Keratinocyte (primary cell): ENCODE measurements at regions not wholly inside any gene's neighbourhood (a gene's known extent, or its start where the extent isn't known, plus 50 kb on each side); places are given as distances from the start of the nearest gene placed in this dataset.

Source experiments
- DNase-seq: peaks from one replicate; pipeline ENCODE4 v3.0.0-alpha.2; 2011; ENCODE audit warnings: low read depth, missing footprints, low spot score
- FAIRE-seq: peaks from 2 replicates; lab custom pipeline; 2011; peaks lifted over from hg19 to GRCh38; lab: Jason Lieb, UNC
- H2AFZ ChIP-seq: 2 replicates; pipeline ENCODE4 v1.6.0; 2012; ENCODE audit warnings: low read length, control low read depth, inconsistent platforms; ENCODE audit not compliant: control insufficient read depth
- H3K27ac ChIP-seq: 2 replicates; pipeline ENCODE4 v1.5.1; 2011; ENCODE audit warnings: low read length; ENCODE audit not compliant: control insufficient read depth, insufficient read depth
- H3K27me3 ChIP-seq: 3 replicates; pipeline ENCODE4 v1.6.0; 2011; ENCODE audit warnings: low read length; ENCODE audit not compliant: control insufficient read depth, insufficient read depth; ENCODE audit errors: extremely low read depth
- H3K36me3 ChIP-seq, 2 experiments: 2 replicates in 1 of 2; 3 replicates in 1 of 2; pipeline ENCODE4 v1.5.1; 2011; ENCODE audit warnings: low read length in 2 of 2, mild to moderate bottlenecking in 1 of 2; ENCODE audit not compliant: control insufficient read depth in 2 of 2, insufficient read depth in 2 of 2; ENCODE audit errors: extremely low read depth in 1 of 2
- H3K4me1 ChIP-seq: 3 replicates; pipeline ENCODE4 v1.5.1; 2011; ENCODE audit warnings: low read length; ENCODE audit not compliant: control insufficient read depth, insufficient read depth; ENCODE audit errors: extremely low read depth
- H3K4me2 ChIP-seq: 3 replicates; pipeline ENCODE4 v1.6.0; 2011; ENCODE audit warnings: low read depth, low read length; ENCODE audit not compliant: control insufficient read depth, insufficient read depth; ENCODE audit errors: extremely low read depth
- H3K4me3 ChIP-seq, 3 experiments: fragments of 200-600 bp in 1 of 3; sonication (generic) in 1 of 3; 2 replicates in 2 of 3; 3 replicates in 1 of 3; pipeline ENCODE4 v1.5.1; 2011 to 2016; ENCODE audit warnings: low read length in 3 of 3, mild to moderate bottlenecking in 3 of 3, control low read depth in 2 of 3, inconsistent platforms in 1 of 3, low read depth in 1 of 3, mixed read lengths in 1 of 3, mixed run types in 1 of 3, moderate library complexity in 1 of 3; ENCODE audit not compliant: control insufficient read depth in 2 of 3, insufficient read depth in 2 of 3; ENCODE audit errors: extremely low read depth in 1 of 3
- H3K79me2 ChIP-seq: 2 replicates; pipeline ENCODE4 v1.6.0; 2012; ENCODE audit warnings: low read length; ENCODE audit not compliant: control insufficient read depth, insufficient read depth
- H3K9ac ChIP-seq: 3 replicates; pipeline ENCODE4 v1.6.0; 2011; ENCODE audit warnings: low read length; ENCODE audit not compliant: control insufficient read depth, insufficient read depth; ENCODE audit errors: extremely low read depth
- H3K9me1 ChIP-seq: 3 replicates; pipeline ENCODE4 v1.6.0; 2011; ENCODE audit warnings: low read length; ENCODE audit not compliant: control insufficient read depth, insufficient read depth; ENCODE audit errors: extremely low read depth
- H3K9me3 ChIP-seq: 2 replicates; pipeline ENCODE4 v1.5.1; 2012; ENCODE audit warnings: low read depth, low read length; ENCODE audit not compliant: control insufficient read depth
- H4K20me1 ChIP-seq: 3 replicates; pipeline ENCODE4 v1.6.0; 2011; ENCODE audit warnings: low read length; ENCODE audit not compliant: control insufficient read depth, insufficient read depth; ENCODE audit errors: extremely low read depth
- EZH2 ChIP-seq: IDR thresholded peaks from one replicate; pipeline ENCODE4 v1.6.1; 2012; ENCODE audit warnings: inconsistent platforms, mild to moderate bottlenecking, low read length, moderate library complexity
- dilution Hi-C: fragments of 300-500 bp; cut with MboI; formaldehyde crosslinking; loops from one replicate; pipeline ENCODE4 v1.7.0; 2020; ENCODE audit warnings: low sequenced_read_pairs; ENCODE audit not compliant: extremely low pct_ligation_motif_present
- TF ChIP-seq, protein P1 (sequence below), 3 experiments: IDR thresholded peaks in 1 of 3; conservative IDR thresholded peaks in 1 of 3; optimal IDR thresholded peaks in 1 of 3; 2 replicates in 2 of 3; 3 replicates in 1 of 3; pipeline versions ENCODE3 to v1.5.1; 2011; ENCODE audit warnings: low read length in 3 of 3, mild to moderate bottlenecking in 3 of 3, moderate library complexity in 2 of 3, control low read depth in 1 of 3, inconsistent platforms in 1 of 3; ENCODE audit not compliant: insufficient read depth in 2 of 3; ENCODE audit errors: extremely low read depth in 1 of 3

DNA sequence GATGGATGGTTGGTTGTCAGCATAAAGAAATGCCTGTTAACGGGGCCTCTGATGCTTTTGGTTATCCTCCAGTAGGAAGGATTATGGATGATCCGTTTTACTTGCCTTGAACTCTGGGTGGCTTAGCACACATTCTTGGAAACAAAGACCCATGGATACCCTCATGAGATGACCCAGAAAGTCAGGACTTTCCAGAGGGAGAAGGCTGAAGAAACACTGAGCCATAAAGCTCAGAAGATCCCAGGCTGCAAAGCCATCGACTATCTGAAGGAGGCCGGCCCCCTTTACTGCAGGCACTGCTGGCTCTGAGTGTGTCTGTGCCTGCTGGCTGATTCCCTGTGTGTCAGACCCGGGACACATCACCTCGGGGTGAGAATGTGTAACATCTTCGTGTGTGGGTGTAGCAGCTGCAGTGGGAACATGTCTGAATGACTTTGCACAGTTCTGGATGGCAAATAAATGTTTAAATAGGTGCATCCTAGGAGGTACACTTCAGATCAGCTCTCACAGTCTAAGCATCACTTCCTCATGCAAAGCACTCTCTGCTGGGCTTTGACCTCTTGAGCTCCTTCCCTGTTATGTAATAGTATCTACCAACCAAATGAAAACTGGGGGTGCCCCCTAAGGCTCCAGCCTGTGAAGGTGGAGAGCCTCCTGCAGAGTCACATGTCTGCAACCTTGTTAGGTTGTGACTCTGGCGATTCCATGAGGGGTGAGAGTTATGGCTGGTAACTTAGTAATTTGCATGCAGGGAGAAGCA, 1084.9 kb downstream of the TBC1D22A start:
- Histone ChIP-seq H3K9ac (no peak overlapping the region), H4K20me1 (no peaks in the 10 kb centered on the region), H3K4me2 (no peak overlapping the region), H3K9me3 (no peaks in the 10 kb centered on the region), H3K4me3 (no peak overlapping the region), H3K4me1 (no peaks in the 10 kb centered on the region), H2AFZ (no peak overlapping the region), H3K27ac (no peak overlapping the region), H3K79me2 (no peaks in the 10 kb centered on the region), H3K36me3 (peaks cover 0 to 2% of the 10 kb centered on the region in 2 experiments), H3K9me1 (no peaks in the 10 kb centered on the region), H3K27me3 (no peaks in the 10 kb centered on the region)
- DNase-seq (no peak), FAIRE-seq (no peak)
- dilution Hi-C loops, result no loop called here
- TF ChIP-seq, protein P1, sequence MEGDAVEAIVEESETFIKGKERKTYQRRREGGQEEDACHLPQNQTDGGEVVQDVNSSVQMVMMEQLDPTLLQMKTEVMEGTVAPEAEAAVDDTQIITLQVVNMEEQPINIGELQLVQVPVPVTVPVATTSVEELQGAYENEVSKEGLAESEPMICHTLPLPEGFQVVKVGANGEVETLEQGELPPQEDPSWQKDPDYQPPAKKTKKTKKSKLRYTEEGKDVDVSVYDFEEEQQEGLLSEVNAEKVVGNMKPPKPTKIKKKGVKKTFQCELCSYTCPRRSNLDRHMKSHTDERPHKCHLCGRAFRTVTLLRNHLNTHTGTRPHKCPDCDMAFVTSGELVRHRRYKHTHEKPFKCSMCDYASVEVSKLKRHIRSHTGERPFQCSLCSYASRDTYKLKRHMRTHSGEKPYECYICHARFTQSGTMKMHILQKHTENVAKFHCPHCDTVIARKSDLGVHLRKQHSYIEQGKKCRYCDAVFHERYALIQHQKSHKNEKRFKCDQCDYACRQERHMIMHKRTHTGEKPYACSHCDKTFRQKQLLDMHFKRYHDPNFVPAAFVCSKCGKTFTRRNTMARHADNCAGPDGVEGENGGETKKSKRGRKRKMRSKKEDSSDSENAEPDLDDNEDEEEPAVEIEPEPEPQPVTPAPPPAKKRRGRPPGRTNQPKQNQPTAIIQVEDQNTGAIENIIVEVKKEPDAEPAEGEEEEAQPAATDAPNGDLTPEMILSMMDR (optimal IDR thresholded peaks at IDR 0.05 in 1 of 3, IDR thresholded peaks at IDR 0.05 in 1 of 3, conservative IDR thresholded peaks at IDR 0.05 in 1 of 3; ENCODE audit: extremely low read depth in 1 of 3, insufficient read depth in 2 of 3, low read length in 3 of 3), result no peak
- no peak for TF ChIP-seq EZH2

- Histone ChIP-seq H3K9me3 (no peaks in the 10 kb centered on the region), H3K4me2 (no peak overlapping the region), H3K27me3 (no peaks in the 10 kb centered on the region), H3K4me3 (no peak overlapping the region), H3K27ac (no peak overlapping the region), H3K79me2 (no peaks in the 10 kb centered on the region), H3K9ac (no peak overlapping the region), H2AFZ (no peak overlapping the region), H3K9me1 (no peaks in the 10 kb centered on the region), H3K36me3 (peaks cover 0 to 2% of the 10 kb centered on the region in 2 experiments), H4K20me1 (no peaks in the 10 kb centered on the region), H3K4me1 (no peaks in the 10 kb centered on the region)
- no peak for FAIRE-seq
- DNase-seq, result no peak
- TF ChIP-seq, protein P1 (optimal IDR thresholded peaks at IDR 0.05 in 1 of 3, IDR thresholded peaks at IDR 0.05 in 1 of 3, conservative IDR thresholded peaks at IDR 0.05 in 1 of 3; ENCODE audit: extremely low read depth in 1 of 3, insufficient read depth in 2 of 3, low read length in 3 of 3), result no peak
- no peak for TF ChIP-seq EZH2
- dilution Hi-C loops, result no loop called here
Observed at GRCh38 chr22:47846206-47846605, 1083.8 kb downstream of the TBC1D22A start.
